Fibroblast of villous mesenchyme (primary cell): ENCODE measurements at regions not wholly inside any gene's neighbourhood (a gene's known extent, or its start where the extent isn't known, plus 50 kb on each side); places are given as distances from the start of the nearest gene placed in this dataset.

ENCODE experiments used
- DNase-seq: peaks from one replicate; pipeline ENCODE4 v3.0.0-alpha.2; 2010; ENCODE audit warnings: low read depth
- H3K4me3 ChIP-seq: 2 replicates; pipeline ENCODE4 v1.5.1; 2011; ENCODE audit warnings: low read depth, mild to moderate bottlenecking, low read length
- CTCF ChIP-seq: IDR thresholded peaks from 2 replicates; pipeline ENCODE4 v1.5.1; 2012; ENCODE audit warnings: low read depth, mild to moderate bottlenecking, low read length; ENCODE audit not compliant: insufficient read depth

GRCh38 chr2:67559156-67559555, 162.0 kb downstream of the ETAA1 start:
- TF ChIP-seq CTCF, result no peak
- H3K4me3 ChIP-seq, result no peak overlapping the region
- no peak for DNase-seq

GRCh38 chr2:67560771-67561456, 163.8 kb downstream of the ETAA1 start:
- DNase-seq, result peak; percentile 99
- no peak overlapping the region for H3K4me3 ChIP-seq
- no peak for TF ChIP-seq CTCF

GRCh38 chr2:67561457-67561965, 164.4 kb downstream of the ETAA1 start:
- H3K4me3 ChIP-seq, result no peak overlapping the region
- DNase-seq, result peak; percentile 81
- no peak for TF ChIP-seq CTCF

GRCh38 chr2:67564076-67564475, 166.9 kb downstream of the ETAA1 start:
- DNase-seq, result peak; percentile 75
- TF ChIP-seq CTCF, result no peak
- H3K4me3 ChIP-seq, result no peak overlapping the region

- no peak for DNase-seq
- no peak for TF ChIP-seq CTCF
- H3K4me3 ChIP-seq, result no peak overlapping the region
These were observed 167.5 kb downstream of the ETAA1 start for GRCh38 chr2:67564626-67565025.

GRCh38 chr2:67565262-67565661, 168.1 kb downstream of the ETAA1 start:
- no peak for TF ChIP-seq CTCF
- H3K4me3 ChIP-seq, result no peak overlapping the region

GRCh38 chr2:67565761-67566160, 168.6 kb downstream of the ETAA1 start:
- DNase-seq, result peak; percentile 86
- no peak overlapping the region for H3K4me3 ChIP-seq
- TF ChIP-seq CTCF, result no peak

More at GRCh38 chr2:67565262-67565661, 168.1 kb downstream of the ETAA1 start:
- DNase-seq, result no peak
